Prostate gland (tissue), 2 donors: ENCODE measurements at regions not wholly inside any gene's neighbourhood (a gene's known extent, or its start where the extent isn't known, plus 50 kb on each side); places are given as distances from the start of the nearest gene placed in this dataset.

Experiments
- DNase-seq: peaks from one replicate; pipeline ENCODE4 v3.0.0-alpha.2; 2019; ENCODE audit warnings: low spot score
- H3K27ac ChIP-seq, 2 donors: fragments of 200-600 bp; sonication (generic); 2 replicates each; pipeline ENCODE4 v1.5.1; 2017 to 2019
- H3K27me3 ChIP-seq: fragments of 200-600 bp; sonication (generic); replicated peaks from 2 replicates; pipeline ENCODE4 v1.5.1; 2019; ENCODE audit not compliant: insufficient read depth
- H3K36me3 ChIP-seq, 2 donors: fragments of 200-600 bp; sonication (generic); 1 replicate in 1 of 2; 2 replicates in 1 of 2; pipeline versions ENCODE4 v1.5.1 to v1.8.1; 2017 to 2019
- H3K4me1 ChIP-seq: fragments of 200-600 bp; sonication (generic); replicated peaks from 2 replicates; pipeline ENCODE4 v1.5.1; 2019
- H3K4me3 ChIP-seq, 2 donors: fragments of 200-600 bp; sonication (generic); 2 replicates each; pipeline ENCODE4 v1.5.1; 2017 to 2019
- H3K9me3 ChIP-seq: fragments of 200-600 bp; sonication (generic); 2 replicates; pipeline ENCODE4 v1.5.1; 2017
- POLR2A ChIP-seq: fragments of 450-650 bp; IDR thresholded peaks from one replicate; pipeline ENCODE4 v1.6.1; 2016; ENCODE audit warnings: antibody characterized with exemption, mild to moderate bottlenecking
- POLR2AphosphoS5 ChIP-seq: sonication (generic); formaldehyde crosslinking; IDR thresholded peaks from one replicate; pipeline ENCODE4 v1.6.1; 2017; ENCODE audit warnings: antibody characterized with exemption
- WGBS: methylation state at CpG from one replicate; pipeline ENCODE4 v1.1.5; 2018; 5-methylcytosine and 5-hydroxymethylcytosine counted together
- intact Hi-C: fragments of 100-400 bp; cut with DNase I; formaldehyde crosslinking; loops from one replicate; pipeline ENCODE4 v1.14.2; 2022
- TF ChIP-seq, protein P1 (sequence below), 4 experiments: fragments of 200-600 bp in 2 of 4; fragments of 450-650 bp in 2 of 4; sonication (generic) in 2 of 4; IDR thresholded peaks; 1 replicate in 3 of 4; 2 replicates in 1 of 4; pipeline ENCODE4 v1.5.1; 2016 to 2019; ENCODE audit warnings: antibody characterized with exemption in 4 of 4, mild to moderate bottlenecking in 2 of 4, moderate library complexity in 2 of 4

DNA sequence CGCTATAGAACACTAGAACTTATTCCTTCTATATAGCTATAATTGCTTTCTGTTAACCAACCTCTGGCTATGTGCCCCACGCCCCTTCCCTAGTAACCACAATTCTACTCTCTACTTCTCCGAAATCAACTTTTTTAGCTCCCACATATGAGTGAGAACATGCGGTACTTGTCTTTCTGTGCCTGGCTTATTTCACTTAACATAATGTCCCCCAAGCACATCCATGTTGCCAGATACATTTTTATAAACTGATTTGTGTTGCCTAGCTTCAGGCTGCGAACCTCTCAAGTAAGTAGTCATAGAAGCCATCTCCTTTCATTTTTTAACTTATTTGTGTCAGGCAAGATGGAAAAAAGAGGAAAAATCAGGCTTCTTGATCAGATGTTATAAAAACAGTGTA, 249.5 kb downstream of the TMEM167A start:
- intact Hi-C loops, result no loop called here
- no peak overlapping the region for H3K27ac ChIP-seq
- H3K36me3 ChIP-seq, result no peaks in the 10 kb centered on the region
- H3K4me1 ChIP-seq, result no peaks in the 10 kb centered on the region
- WGBS, result 76% methylated on average over 5 of the region's 5 CpGs
- no peaks in the 10 kb centered on the region for H3K27me3 ChIP-seq
- H3K9me3 ChIP-seq, result no peaks in the 10 kb centered on the region
- TF ChIP-seq POLR2A, result no peak
- no peak for DNase-seq
- H3K4me3 ChIP-seq, result no peak overlapping the region

DNA sequence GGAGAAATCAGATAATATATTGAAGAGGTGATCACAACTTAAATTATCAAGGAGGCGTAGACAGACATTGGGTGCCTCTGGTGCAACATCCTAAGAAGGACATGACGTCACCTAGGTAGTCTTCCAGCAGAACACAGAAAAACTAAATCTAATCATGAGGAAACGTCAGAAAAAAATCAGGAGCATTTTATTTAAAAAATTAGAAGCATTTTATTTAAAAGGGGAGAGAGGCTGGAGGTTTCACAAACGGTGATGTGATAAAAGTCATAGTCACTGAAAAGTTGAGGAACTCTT, 254.6 kb downstream of the TMEM167A start:
- intact Hi-C loops, result no loop called here
- DNase-seq, result no peak
- Histone ChIP-seq H3K27ac (no peak overlapping the region), H3K4me3 (no peak overlapping the region), H3K27me3 (no peaks in the 10 kb centered on the region), H3K4me1 (no peaks in the 10 kb centered on the region), H3K9me3 (no peaks in the 10 kb centered on the region), H3K36me3 (no peaks in the 10 kb centered on the region)
- WGBS, result 80% methylated on average over 4 of the region's 4 CpGs
- no peak for TF ChIP-seq POLR2AphosphoS5
- TF ChIP-seq, protein P1, sequence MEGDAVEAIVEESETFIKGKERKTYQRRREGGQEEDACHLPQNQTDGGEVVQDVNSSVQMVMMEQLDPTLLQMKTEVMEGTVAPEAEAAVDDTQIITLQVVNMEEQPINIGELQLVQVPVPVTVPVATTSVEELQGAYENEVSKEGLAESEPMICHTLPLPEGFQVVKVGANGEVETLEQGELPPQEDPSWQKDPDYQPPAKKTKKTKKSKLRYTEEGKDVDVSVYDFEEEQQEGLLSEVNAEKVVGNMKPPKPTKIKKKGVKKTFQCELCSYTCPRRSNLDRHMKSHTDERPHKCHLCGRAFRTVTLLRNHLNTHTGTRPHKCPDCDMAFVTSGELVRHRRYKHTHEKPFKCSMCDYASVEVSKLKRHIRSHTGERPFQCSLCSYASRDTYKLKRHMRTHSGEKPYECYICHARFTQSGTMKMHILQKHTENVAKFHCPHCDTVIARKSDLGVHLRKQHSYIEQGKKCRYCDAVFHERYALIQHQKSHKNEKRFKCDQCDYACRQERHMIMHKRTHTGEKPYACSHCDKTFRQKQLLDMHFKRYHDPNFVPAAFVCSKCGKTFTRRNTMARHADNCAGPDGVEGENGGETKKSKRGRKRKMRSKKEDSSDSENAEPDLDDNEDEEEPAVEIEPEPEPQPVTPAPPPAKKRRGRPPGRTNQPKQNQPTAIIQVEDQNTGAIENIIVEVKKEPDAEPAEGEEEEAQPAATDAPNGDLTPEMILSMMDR (IDR thresholded peaks at IDR 0.05), result no peak
- TF ChIP-seq POLR2A, result no peak

DNA sequence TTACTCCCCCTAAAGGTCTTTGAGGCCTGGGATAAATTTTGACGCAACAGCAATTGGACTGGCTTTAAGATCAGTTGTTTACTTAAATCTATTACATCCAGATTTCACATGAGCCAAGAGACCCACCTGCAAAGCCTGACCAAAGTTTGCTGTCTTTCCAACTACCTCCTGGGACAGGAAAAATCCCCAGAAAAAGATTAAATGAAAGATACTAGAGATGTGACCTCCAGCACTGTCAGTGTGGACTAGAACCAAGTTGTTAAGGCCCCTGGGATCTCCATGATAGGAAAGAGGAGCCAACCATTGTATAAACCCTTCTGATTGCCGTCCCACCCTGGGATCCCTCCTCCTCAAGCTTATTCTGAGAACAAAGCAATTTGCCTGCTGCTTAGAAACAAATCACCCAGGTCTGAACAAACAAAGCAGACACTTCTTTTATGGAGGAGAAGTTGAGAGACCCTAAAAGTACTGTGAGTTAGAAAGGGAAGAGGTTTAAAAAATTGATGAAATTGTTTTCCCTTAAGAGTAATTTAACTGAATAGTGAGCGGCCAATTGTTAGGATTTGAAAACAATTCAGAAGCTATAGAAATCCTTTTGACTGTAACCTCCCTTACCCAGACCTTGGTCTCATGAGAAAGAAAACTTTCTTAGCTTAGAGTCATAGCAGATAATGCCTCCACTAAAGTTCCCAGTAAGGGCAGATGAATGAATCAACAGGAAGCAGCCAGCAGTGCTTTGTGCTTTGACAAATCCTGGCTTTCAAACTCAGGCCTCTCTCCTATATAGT, 255.2 kb downstream of the TMEM167A start:
- Histone ChIP-seq H3K4me1 (no peaks in the 10 kb centered on the region), H3K36me3 (no peaks in the 10 kb centered on the region), H3K4me3 (no peak overlapping the region), H3K9me3 (no peaks in the 10 kb centered on the region), H3K27me3 (no peaks in the 10 kb centered on the region), H3K27ac (no peak overlapping the region)
- intact Hi-C loops, result no loop called here
- WGBS, result 58% methylated on average over 3 of the region's 3 CpGs
- TF ChIP-seq, protein P1 (IDR thresholded peaks at IDR 0.05), result no peak
- TF ChIP-seq POLR2A, result no peak
- no peak for DNase-seq

DNA sequence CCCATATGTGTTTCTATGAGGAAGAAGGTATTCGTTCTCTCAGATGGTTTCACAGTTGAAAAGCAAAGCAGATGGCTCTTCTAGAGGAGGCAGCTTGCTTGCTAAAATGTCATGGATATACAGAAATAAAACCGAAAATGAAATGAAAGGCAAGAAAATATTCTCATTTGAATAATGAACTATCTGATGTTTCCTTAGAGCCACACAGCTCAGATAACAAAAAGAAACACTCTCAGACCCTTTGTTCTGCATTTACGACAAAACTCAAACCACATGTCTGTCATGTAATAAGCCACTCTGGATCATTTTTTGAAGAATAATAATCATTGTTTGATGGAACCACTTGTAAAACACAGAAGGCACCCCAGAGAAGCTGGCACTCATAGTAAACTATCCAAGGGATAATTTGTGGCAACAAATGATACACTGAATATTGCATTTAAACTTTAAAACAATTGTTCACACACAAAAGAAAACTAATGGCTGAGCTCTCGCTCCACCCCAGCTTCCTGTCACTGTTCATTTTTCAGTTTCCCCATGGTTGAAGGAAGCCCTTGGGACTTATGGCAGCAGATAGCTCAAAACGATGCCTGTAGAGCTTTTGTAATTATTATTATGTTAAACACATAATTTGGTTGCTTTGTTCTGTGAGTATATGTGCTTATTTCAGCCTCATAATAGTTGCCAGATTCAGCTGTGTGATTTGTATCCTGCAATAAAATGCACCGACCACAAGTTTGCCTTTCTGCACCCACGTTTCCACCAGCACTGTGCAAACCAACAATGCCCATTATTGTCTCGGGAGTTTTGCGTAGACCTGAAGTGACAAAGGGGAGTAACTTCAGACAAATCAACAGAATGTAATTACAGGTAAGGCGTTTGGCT, 256.0 kb downstream of the TMEM167A start:
- Histone ChIP-seq H3K27ac (no peak overlapping the region), H3K36me3 (no peaks in the 10 kb centered on the region), H3K9me3 (no peaks in the 10 kb centered on the region), H3K27me3 (no peaks in the 10 kb centered on the region), H3K4me1 (no peaks in the 10 kb centered on the region), H3K4me3 (no peak overlapping the region)
- 48% methylated on average over 10 of the region's 10 CpGs for WGBS
- DNase-seq, result no peak
- TF ChIP-seq POLR2AphosphoS5, result no peak
- TF ChIP-seq, protein P1 (IDR thresholded peaks at IDR 0.05), result no peak
- no peak for TF ChIP-seq POLR2A
- intact Hi-C loops, result no loop called here

DNA sequence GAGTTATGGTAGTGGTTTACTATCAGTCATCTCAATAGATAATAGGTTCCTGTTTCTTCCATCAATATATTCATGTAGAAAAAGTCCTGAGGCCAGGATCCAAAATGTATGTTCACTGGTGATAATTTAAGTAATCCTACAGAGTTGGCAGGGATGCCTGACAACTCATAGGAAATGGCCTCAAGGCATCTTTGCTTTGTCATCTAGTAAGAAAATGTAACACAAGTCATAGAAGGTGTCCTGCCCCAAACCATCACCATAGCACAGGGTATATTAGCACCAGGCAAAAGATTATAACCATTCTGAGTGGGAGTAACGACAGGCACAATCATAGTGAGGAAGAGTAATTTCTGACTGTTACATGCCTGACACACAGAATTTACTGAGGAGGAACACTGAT, 257.0 kb downstream of the TMEM167A start:
- no peaks in the 10 kb centered on the region for H3K4me1 ChIP-seq
- H3K27ac ChIP-seq, result no peak overlapping the region
- H3K27me3 ChIP-seq, result no peaks in the 10 kb centered on the region
- intact Hi-C loops, result no loop called here
- TF ChIP-seq POLR2A (no peak), POLR2AphosphoS5 (no peak)
- no peaks in the 10 kb centered on the region for H3K36me3 ChIP-seq
- DNase-seq, result no peak
- no peak overlapping the region for H3K4me3 ChIP-seq
- 86% methylated on average over 1 of the region's 1 CpG for WGBS
- no peaks in the 10 kb centered on the region for H3K9me3 ChIP-seq
